ENCODE measurements at regions not wholly inside any gene's neighbourhood (a gene's known extent, or its start where the extent isn't known, plus 50 kb on each side); places are given as distances from the start of the nearest gene placed in this dataset.
"Not testable (repeated sequence)": the region's sequence is repeated elsewhere in the genome, so short reads cannot be mapped to it uniquely, and the experiment has no call there.

DNA sequence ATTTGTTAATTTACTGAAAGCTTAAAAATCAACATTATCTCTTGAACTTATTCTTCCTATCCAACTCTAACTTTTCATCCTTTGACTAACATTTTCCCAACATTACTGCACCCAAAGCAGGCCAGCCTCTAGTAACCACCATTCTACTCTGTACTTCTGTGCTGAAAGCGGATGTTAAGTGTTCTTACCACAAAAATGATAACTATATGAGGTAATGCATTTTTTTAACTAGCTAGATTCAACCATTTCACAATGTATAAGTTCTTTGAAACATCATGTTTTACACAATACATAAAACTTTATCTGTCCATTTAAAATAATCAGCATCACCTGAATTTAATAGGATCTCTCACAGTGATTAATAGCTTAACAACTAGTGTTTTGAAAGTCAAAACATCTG, 468.5 kb upstream of the MGAT4C start:
- DNase-seq, result no peak

GRCh38 chr12:86723326-86723725, 467.1 kb upstream of the MGAT4C start:
- DNase-seq, result no peak

GRCh38 chr12:86721713-86722397, 465.7 kb upstream of the MGAT4C start:
- DNase-seq, result no peak

- no peak for DNase-seq
Measured at GRCh38 chr12:86719381-86719780, 463.2 kb upstream of the MGAT4C start.

GRCh38 chr12:86713121-86713520, 456.9 kb upstream of the MGAT4C start:
- no peak for DNase-seq

DNA sequence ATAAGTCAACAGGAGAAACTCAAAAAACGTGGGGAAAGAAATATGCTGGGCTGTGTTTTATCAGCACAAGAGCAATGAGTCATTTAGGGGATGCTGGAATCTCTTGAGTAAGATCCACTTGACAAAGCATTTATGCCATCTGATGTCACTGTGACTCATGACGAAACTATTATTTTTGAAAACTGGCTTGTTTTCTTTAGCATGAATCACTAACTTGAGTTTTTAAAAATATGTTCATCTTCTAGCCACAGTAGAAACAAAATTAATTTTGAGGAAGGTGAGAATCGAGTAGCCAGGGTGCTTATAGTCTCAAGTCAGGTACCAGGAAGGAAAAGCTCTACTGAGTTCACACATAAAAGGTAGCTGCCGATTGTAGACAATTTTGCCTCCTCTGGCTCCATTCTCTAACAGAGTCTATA, 456.2 kb upstream of the MGAT4C start:
- no peak for DNase-seq

- no peak for DNase-seq
Measured at GRCh38 chr12:86711731-86712130, 455.5 kb upstream of the MGAT4C start.

DNA sequence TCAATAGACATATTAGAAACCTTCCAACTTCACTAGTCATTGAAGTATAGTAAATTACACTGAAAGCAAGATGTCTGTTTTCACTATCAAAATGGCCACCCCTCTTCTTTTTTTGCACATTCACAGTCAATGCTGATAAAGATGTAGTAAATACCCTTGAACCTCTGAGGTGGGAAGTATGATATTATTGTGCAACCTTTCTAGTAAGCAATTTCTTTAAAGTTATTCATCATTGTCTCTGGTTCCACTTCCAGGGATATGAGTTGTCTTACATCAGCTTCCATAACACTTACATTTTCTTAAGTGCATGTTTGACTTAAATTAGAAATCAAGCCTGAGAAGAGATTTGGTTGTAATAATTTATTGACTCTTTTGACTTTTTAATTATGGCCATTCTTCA, 453.9 kb upstream of the MGAT4C start:
- no peak for DNase-seq

DNA sequence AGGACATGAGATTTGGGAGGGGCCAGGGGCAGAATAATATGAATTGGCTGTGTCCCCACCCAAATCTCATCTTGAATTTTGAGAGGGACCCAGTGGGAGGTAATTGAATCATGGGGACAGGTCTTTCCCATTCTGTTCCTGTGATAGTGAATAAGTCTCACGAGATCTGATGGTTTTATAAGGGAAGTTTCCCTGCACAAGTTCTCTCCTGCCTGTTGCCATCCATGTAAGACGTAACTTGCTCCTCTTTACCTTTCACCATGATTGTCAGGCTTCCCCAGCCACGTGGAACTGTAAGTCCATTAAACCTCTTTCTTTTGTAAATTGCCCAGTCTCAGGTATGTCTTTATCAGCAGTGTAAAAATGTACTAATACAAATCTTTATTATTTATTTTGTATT, 452.8 kb upstream of the MGAT4C start:
- not testable (repeated sequence) for DNase-seq

DNA sequence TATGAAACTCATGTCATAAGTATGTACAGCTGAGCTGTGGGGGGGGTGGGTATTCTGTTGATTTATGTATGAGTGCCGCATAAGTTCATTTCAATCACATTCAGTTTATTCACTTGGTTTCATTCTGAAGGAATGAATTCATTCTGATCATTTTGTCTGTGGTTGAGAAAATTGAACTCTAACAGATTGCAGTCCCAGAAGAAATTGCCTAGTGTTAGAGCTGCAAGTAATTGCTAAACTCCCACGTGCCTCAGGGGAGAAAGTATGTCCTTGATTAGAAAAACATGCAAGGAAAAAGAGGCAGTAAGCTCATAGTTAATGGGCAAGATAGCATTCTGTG, 442.4 kb upstream of the MGAT4C start:
- DNase-seq, result no peak

DNA sequence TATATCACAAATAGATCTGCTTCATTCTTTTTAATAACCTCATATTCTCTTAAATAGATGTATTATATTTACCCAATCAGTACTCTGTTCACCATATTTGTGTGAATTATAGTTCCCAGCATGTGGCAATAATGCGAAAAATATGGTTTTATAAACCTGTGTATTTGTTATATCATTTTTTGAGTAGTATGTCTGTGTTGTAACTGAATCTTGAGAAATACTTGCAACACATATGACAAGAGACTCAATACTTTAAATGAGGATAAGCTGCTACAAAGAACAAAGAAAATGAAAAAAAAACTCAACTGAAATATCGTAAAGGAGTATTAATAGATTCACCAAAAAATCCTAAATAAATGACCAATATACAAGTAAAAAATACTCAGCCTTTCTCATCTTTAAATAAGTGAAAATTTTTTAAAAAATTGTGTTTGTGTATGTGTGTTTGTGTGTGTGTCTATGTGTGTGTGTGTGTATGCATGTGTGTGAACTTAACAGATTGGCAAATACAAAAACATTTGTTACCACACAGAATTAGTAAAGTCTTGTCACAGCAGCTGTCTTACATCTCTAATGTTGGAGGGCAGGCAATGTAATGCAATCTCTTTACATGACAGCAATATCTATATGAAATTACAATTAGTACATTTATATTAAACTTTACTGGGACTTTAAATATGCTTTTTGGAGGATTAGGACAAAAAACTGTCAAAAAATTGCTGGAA, 441.9 kb upstream of the MGAT4C start:
- no peak for DNase-seq

- no peak for DNase-seq
Measured at GRCh38 chr12:86683568-86684304, 427.5 kb upstream of the MGAT4C start.

DNA sequence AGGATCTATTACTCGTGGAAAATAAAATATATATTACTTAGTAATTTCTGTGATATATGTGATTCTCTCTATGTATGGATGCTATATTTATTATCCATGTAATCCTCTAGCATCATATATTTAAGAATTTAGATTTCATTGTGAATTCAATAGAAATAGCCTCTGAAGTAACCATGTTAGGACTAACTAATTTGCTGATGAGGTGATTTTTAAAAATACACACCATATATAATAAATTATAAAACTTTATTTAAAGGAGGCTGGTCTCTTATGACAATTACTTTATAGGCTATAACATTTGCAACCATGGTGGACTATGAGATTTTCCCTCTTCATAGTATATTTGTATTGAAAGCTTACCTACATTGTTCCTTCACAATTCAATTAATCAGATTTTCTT, 424.9 kb upstream of the MGAT4C start:
- no peak for DNase-seq

DNA sequence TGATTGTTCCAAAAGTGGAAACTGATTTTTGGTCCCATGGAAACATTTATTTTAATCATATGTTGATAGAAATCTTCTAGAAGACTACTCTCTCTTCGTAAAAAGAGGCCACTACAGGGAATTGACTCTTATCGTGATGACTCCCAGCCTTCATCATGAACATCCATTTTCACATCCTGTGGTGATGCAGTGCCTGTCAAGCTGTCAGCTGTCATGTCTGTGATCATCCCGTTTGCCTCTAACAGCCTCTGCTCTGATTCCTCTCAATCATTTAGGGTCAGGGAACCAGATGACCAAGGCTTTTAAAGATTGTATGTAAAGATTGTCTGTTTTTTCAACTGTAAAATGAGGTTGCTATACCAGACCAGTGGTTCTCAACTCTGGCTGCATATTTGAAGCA, 419.0 kb upstream of the MGAT4C start:
- no peak for DNase-seq

- DNase-seq, result no peak
Measured at GRCh38 chr12:86670986-86671385, 414.8 kb upstream of the MGAT4C start.

DNA sequence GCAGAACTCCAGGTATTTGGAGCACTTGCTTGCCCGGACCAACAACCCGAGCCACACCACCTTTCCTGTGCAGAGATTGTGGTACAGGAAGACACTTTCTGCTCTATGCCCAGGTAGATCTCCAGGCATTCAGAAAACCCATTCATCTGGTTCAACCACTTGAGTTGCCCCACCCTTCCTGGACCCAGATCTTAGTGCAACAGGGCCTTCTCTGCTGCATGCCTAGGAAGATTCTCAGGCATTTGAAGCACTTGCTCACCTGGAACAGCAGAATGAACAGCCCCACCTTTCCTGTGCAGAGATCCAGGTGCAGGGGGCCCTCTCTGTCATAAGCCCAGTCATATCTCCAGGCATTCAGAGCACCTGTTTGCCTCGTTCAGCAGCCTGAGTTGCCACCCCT, 412.8 kb upstream of the MGAT4C start:
- DNase-seq, result no peak

- no peak for DNase-seq
Measured at GRCh38 chr12:86666316-86666715, 410.1 kb upstream of the MGAT4C start.

DNA sequence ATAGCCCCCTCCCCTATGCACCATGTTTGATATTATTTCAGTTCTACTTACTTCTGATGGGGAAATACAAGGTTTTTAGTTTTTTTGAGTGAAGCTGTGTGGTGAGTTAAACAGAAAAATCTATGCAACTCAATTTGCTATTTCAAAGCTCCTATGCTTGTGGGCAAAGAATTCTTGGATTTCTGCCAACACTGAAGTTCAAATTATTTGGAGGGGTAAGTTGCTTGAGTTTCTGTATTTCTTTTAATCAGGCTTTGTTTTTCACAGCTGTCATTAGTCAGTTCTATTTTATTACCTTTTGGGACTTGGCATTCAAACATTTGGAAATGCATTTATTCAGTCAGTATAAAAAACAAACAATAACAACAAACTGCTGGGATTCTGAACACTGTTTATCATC, 407.5 kb upstream of the MGAT4C start:
- no peak for DNase-seq

DNA sequence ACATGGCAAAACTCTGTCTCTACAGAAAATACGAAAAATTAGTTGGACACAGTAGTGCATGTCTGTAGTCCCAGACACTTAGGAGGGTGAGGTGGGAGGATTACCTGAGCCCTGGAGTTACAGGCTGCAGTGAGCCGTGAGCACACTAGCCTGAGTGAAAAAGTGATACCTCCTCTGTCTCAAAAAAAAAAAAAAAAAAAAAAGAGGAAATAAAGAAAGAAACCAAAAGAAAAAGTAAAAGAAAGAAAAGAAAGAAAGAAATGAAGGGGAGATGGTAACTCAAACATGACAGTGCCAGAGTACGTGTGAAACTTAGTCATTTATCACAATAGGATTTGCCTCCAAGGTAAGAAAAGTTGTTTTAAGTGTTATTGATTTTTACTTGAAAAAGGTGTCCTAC, 407.0 kb upstream of the MGAT4C start:
- no peak for DNase-seq

DNA sequence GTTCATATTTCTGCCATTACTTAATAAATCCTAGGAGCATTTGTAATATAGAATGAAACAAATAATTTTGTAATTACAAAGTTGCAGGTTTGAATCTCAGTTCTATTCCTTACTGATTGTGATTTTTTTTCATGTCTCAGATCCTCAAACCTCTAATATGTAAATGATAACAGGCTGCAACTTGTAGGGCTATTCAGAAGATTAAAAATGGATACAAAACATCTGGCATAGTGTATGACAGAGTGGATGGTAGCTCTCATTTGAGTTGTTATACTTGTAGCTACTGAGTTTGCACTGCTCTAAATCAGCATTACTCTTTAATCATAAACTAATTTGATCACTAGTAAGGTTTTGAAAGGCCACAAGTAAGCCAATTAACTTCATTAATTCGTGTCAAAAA, 406.3 kb upstream of the MGAT4C start:
- no peak for DNase-seq

- no peak for DNase-seq
Measured at GRCh38 chr12:86660488-86661147, 404.4 kb upstream of the MGAT4C start.

GRCh38 chr12:86659985-86660384, 403.8 kb upstream of the MGAT4C start:
- no peak for DNase-seq

DNA sequence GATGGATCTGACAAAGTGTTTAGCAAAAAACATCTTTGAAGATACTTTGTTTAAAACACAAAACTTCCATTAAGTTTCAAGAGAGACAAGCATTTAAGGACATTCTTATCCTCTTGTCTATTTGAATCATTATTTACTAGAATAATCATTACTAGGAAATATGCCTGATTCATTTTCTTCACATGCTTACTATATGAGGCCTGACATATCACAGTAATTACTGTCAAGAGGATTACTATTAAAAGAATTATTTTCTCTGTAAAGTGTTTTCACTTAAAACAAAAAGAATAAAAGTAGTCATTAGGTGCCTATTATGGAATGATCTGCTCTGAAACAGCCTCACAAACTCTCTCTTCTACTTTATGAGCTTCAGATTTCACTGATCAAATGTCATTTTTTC, 402.1 kb upstream of the MGAT4C start:
- DNase-seq, result no peak

DNA sequence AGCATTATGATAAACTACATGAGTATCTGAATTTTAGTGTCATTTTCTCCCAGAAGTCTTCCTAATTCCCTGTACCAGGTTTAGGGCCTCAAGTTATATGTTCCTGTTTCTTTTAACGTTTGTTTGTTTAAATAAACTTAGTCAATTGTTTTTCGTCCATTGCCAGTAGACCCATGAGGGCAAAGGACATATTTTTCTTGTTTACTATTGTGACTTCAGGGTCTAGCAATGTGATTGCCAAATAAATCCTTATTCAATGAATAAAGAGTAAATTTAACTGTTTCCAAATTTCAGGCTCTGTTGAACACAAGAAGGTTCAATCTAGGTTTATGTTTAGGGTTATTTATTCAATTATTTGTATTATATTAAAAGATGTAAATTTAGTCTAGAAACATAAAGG, 391.6 kb upstream of the MGAT4C start:
- no peak for DNase-seq

Measured in GDM1 (cell line).